G401.6 (cell line): ENCODE measurements at regions not wholly inside any gene's neighbourhood (a gene's known extent, or its start where the extent isn't known, plus 50 kb on each side); places are given as distances from the start of the nearest gene placed in this dataset.

Experiments used
- FAIRE-seq: peaks from 2 replicates; lab custom pipeline; 2012; peaks lifted over from hg19 to GRCh38; lab: Jason Lieb, UNC

DNA sequence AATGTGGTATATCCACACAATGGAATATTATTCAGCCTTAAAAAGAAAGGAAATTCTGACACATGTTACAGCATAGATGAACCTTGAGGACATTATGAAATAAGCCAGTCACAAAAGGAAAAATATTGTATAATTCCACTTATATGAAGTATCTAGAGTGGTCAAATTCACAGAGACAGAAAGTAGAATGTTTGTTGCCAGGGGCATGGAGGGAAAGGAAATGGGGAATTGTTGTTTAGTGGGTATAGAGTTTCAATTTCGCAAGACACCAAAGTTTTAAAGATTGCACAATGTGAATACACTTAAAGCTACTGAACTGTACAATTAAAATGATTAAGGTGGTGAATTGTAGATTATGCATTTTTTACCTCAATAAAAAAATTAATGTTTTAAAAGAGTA lies 92.9 kb downstream of the TXNL1 start:
- FAIRE-seq: no peak

DNA sequence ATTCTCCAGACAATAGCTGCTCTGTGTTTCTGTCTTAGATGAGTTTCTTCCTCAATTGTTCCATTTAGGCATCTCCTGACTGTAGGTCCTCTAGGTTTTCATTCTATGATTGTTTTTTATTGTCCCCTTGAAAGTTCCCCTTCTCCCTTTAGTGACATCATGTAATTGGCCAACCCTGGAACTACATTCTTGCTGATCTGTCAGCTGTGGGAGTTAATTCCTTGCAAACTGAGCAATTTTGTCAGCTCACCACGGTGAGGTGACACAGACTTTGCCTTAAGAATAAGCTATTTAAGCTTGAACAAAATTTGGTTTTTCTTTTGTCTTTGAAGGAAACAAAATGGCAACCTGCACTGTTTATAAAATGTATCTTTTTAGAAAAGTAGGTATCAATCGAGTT lies 95.9 kb downstream of the TXNL1 start:
- FAIRE-seq: no peak

DNA sequence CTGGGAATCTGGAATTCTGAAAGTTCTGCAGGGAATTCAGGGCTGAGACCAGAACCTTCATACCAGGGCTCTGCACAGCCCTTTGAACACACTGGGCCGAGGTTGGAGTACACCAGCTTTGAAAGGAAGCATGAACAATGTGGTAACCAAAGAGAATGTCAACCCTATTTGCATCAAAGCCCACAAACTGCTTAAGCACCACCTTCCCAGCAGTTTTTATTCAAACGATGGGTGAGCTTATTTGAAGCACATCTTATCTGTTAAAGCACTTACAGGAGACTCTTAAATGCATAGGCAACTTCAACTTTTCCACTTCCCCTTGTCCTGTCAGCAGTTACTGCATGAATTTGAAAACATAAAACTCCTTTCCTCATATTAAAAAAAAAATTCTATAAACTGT lies 96.6 kb downstream of the TXNL1 start:
- FAIRE-seq: no peak

- FAIRE-seq: no peak
Measured at GRCh38 chr18:56541340-56541739, 97.1 kb downstream of the TXNL1 start.

DNA sequence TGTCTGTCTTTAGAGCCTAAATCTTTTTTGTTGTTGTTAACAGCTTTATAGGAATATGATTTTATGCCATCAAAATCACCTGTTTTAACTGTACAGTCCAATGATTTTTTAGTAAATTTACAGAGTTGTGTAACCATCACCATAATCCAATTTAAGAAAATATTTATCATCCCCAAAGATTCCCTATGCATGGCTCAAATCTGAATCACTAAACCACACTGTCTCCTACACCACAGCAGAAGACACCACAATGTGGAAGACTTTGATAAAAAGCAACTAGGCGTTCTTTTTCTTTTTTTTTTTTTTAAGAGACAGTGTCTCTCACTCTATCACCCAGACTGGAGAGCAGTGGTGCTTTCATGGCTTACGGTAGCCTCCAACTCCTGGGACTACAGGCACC lies 99.6 kb downstream of the TXNL1 start:
- no peak for FAIRE-seq

GRCh38 chr18:56532176-56532840 lies 106.1 kb downstream of the TXNL1 start:
- no peak for FAIRE-seq

DNA sequence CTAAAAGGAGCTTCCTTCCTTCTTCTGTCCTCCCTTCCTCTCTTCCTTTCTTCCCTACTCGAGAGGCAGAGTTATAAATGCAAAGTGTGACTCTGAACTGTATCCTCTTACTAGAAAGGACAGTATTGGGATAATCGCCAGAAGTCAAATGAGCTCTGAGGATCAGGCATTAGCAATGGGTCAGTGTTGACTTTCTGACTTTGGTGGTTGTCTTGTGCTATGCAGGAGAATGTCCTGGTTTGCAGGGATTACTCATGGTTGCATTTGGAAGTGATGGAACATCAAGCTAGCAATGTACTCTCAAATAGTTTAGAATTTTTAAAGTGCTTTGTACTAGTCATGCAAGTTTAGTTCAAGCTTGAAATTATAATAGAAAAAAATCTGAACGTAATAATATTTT lies 115.6 kb downstream of the TXNL1 start:
- FAIRE-seq: no peak

DNA sequence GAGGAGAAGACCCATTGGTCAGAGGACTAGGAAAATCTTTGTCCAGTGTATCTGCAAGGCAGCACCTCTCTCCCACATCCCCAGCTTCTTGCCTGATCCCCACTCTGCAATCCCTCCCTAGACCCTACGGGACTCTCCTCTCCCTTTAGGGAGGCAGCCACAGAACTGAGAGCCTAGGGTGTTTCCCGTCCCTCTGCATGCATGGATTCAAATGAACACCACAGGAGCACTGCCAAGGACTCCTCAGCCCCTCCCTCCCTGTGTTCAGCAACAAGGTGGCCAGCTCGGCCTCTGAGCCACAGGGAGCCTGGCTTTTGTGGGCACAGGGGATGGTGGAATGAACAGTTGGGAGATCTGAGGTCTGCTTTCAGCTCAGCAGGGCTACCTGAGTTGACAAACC lies 117.1 kb downstream of the TXNL1 start:
- FAIRE-seq: no peak

GRCh38 chr18:56517761-56518160 lies 120.6 kb downstream of the TXNL1 start:
- no peak for FAIRE-seq

- no peak for FAIRE-seq
Measured at GRCh38 chr18:56517196-56517595, 121.2 kb downstream of the TXNL1 start.

- no peak for FAIRE-seq
Measured at GRCh38 chr18:56516789-56517188, 121.6 kb downstream of the TXNL1 start.

DNA sequence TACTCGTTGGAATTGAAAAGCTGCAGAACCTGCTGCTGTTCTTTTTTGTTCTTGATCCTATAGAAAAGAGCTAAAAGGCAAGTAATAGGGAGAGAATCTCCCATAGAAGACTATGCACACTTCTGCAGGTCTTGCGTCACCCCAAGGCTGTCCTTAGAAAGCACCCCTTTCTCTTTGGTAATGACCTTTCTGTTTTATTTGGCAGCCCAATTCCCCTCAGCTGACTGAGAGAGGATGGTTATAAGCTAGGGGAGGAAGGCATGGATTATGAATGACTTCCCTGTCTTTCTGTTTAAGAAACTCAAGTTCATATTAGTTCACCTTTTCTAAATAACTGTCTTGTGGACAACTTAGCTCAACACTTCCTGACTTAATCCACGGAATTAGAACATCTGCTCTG lies 122.9 kb downstream of the TXNL1 start:
- no peak for FAIRE-seq

GRCh38 chr18:56511996-56512395 lies 126.4 kb downstream of the TXNL1 start:
- no peak for FAIRE-seq

GRCh38 chr18:56510108-56510507 lies 128.3 kb downstream of the TXNL1 start:
- FAIRE-seq: no peak

DNA sequence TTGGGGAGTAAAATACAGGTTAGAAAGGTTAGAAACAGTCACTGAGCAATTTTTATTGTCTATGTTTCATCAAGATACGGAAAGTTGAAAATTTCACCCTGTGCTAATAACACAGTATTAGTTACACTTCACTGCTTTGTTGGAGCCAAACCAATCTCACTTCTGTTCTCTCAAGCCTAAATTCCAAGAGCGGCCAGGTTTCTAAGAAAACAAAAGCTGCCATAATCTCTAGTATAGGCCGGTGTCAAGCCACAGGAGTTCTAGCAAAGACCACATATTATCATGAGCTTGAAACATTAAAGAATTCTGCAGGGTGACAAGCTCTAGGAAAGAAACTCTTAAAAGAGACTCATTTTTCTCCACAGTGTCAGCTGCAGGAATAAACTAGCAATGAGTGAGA lies 128.7 kb downstream of the TXNL1 start:
- no peak for FAIRE-seq

- FAIRE-seq: no peak
Measured at GRCh38 chr18:56508370-56509036, 129.9 kb downstream of the TXNL1 start.

- no peak for FAIRE-seq
Measured at GRCh38 chr18:56505971-56506370, 132.4 kb downstream of the TXNL1 start.

DNA sequence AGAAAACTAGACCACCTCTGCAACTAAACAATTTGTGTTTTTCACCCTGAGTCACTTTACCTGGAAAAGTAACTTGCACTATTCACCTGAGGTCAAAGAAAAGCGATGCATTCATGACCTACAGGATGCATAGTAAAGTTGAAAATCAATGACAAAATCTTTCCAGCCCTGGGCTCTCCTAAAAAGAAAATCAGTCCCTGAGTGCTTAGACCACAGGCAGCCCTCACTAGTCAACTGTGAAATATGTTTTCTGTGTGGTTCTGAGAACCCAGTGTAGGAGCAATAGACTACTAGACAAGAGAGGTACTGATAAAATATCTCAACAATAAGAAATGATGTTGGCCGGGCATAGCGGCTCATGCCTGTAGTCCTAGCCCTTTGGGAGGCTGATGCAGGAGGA lies 133.1 kb downstream of the TXNL1 start:
- FAIRE-seq: no peak

DNA sequence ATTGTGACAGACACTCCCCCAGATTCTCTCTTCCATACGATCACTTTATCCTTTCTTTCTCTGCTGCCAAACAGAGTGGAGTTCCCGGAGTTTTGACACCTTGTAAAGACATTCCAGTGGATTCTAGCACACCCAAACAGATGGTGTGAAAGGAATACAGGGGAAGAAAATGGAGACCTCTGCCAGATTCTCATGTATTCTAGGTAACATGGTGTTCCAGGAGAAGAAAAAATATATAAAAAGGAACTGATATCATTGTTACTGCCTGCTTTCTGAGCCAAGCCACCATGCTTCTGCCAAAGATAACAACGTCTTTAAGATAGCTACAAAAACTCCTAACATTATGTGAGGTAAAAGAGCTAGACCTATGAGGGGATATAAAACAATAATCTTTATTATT lies 136.5 kb downstream of the TXNL1 start:
- FAIRE-seq: no peak

GRCh38 chr18:56495884-56496283 lies 142.5 kb downstream of the TXNL1 start:
- no peak for FAIRE-seq

DNA sequence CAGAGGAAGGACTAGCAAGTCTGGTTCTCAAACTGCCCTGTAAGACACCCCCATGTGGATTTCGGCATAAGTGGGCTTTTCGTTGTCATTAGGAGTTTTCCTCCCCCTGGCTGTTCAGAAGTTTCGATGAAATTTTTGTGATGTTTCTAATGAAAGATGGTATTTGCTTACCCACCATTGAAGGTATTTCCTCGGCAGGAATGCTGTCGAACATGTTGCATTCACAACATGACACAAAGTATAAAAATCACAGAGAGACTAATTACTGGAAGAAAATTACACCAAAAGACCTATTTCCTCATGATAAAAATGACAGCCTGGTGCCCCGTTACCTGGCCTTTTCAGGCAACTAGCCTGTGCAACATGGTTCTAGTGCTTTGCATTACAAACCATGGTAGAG lies 144.9 kb downstream of the TXNL1 start:
- no peak for FAIRE-seq

DNA sequence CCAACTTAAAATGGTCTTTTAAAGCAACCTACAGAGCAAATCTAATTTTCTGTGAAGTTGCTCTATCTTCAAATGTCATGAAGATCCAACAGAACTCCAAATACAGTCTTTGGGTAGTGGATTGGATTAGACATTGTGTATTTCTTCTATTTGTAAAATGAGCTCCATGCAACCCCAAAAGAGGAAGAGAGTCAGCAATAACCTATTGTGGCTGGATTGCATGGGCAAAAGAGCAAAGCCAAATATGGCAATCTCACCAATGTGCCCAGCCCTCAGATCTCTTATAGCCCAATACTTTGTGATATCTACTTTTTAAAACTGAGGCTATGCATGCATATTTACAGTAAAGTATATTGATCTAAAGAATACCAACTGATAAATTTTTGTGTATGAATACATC lies 146.3 kb downstream of the TXNL1 start:
- FAIRE-seq: no peak

DNA sequence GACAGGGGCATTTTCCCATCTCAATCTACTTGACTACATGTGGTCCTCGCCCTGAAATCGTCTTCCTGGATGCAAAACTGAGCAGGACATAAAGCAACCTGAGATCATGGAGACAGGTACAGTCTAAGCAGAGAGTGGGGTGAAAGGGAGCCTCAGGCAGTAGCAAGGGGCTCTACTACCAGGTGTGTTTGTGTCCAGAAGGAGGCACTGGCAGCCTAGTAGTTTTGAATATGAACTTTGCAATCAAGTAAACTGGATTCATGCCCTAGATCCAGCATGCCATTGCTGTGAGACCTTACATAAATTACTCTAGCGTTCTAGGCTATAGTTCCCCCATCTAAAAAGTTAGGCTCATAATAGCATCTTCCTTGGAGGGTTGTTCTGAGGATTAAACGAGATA lies 147.4 kb downstream of the TXNL1 start:
- FAIRE-seq: no peak

- no peak for FAIRE-seq
Measured at GRCh38 chr18:56489893-56490292, 148.5 kb downstream of the TXNL1 start.
